Prostate gland (tissue), 2 donors: ENCODE measurements at regions not wholly inside any gene's neighbourhood (a gene's known extent, or its start where the extent isn't known, plus 50 kb on each side); places are given as distances from the start of the nearest gene placed in this dataset.

Experiments used
- DNase-seq: peaks from one replicate; pipeline ENCODE4 v3.0.0-alpha.2; 2019; ENCODE audit warnings: low spot score
- H3K27ac ChIP-seq, 2 donors: fragments of 200-600 bp; sonication (generic); 2 replicates each; pipeline ENCODE4 v1.5.1; 2017 to 2019
- H3K27me3 ChIP-seq: fragments of 200-600 bp; sonication (generic); replicated peaks from 2 replicates; pipeline ENCODE4 v1.5.1; 2019; ENCODE audit not compliant: insufficient read depth
- H3K36me3 ChIP-seq, 2 donors: fragments of 200-600 bp; sonication (generic); 1 replicate in 1 of 2; 2 replicates in 1 of 2; pipeline versions ENCODE4 v1.5.1 to v1.8.1; 2017 to 2019
- H3K4me1 ChIP-seq: fragments of 200-600 bp; sonication (generic); replicated peaks from 2 replicates; pipeline ENCODE4 v1.5.1; 2019
- H3K4me3 ChIP-seq, 2 donors: fragments of 200-600 bp; sonication (generic); 2 replicates each; pipeline ENCODE4 v1.5.1; 2017 to 2019
- H3K9me3 ChIP-seq: fragments of 200-600 bp; sonication (generic); 2 replicates; pipeline ENCODE4 v1.5.1; 2017
- CTCF ChIP-seq, 4 experiments: fragments of 200-600 bp in 2 of 4; fragments of 450-650 bp in 2 of 4; sonication (generic) in 2 of 4; IDR thresholded peaks; 1 replicate in 3 of 4; 2 replicates in 1 of 4; pipeline ENCODE4 v1.5.1; 2016 to 2019; ENCODE audit warnings: antibody characterized with exemption in 4 of 4, mild to moderate bottlenecking in 2 of 4, moderate library complexity in 2 of 4
- POLR2A ChIP-seq: fragments of 450-650 bp; IDR thresholded peaks from one replicate; pipeline ENCODE4 v1.6.1; 2016; ENCODE audit warnings: antibody characterized with exemption, mild to moderate bottlenecking
- POLR2AphosphoS5 ChIP-seq: sonication (generic); formaldehyde crosslinking; IDR thresholded peaks from one replicate; pipeline ENCODE4 v1.6.1; 2017; ENCODE audit warnings: antibody characterized with exemption
- WGBS: methylation state at CpG from one replicate; pipeline ENCODE4 v1.1.5; 2018; 5-methylcytosine and 5-hydroxymethylcytosine counted together
- intact Hi-C: fragments of 100-400 bp; cut with DNase I; formaldehyde crosslinking; loops from one replicate; pipeline ENCODE4 v1.14.2; 2022

- Histone ChIP-seq H3K27me3 (no peaks in the 10 kb centered on the region), H3K27ac (no peak overlapping the region), H3K4me1 (no peaks in the 10 kb centered on the region), H3K36me3 (no peaks in the 10 kb centered on the region), H3K9me3 (no peaks in the 10 kb centered on the region), H3K4me3 (no peak overlapping the region)
- intact Hi-C loops: no loop called here
- no peak for TF ChIP-seq POLR2AphosphoS5
- no peak for TF ChIP-seq CTCF (IDR thresholded peaks at IDR 0.05)
- no peak for TF ChIP-seq POLR2A
- DNase-seq: no peak
Observed at GRCh38 chr2:19683556-19683955, 218.2 kb downstream of the TTC32 start.

- H3K36me3 ChIP-seq: no peaks in the 10 kb centered on the region
- intact Hi-C loops: no loop called here
- no peaks in the 10 kb centered on the region for H3K4me1 ChIP-seq
- no peak for DNase-seq
- 62% methylated on average over 1 of the region's 1 CpG for WGBS
- no peak overlapping the region for H3K27ac ChIP-seq
- H3K27me3 ChIP-seq: no peaks in the 10 kb centered on the region
- TF ChIP-seq CTCF (IDR thresholded peaks at IDR 0.05): no peak
- TF ChIP-seq POLR2AphosphoS5: no peak
- no peak for TF ChIP-seq POLR2A
- no peak overlapping the region for H3K4me3 ChIP-seq
- no peaks in the 10 kb centered on the region for H3K9me3 ChIP-seq
Observed at GRCh38 chr2:19682493-19682892, 219.3 kb downstream of the TTC32 start.

- TF ChIP-seq POLR2AphosphoS5 (no peak), POLR2A (no peak), CTCF (IDR thresholded peaks at IDR 0.05) (no peak)
- H3K36me3 ChIP-seq: no peaks in the 10 kb centered on the region
Observed at GRCh38 chr2:19677825-19678518, 223.8 kb downstream of the TTC32 start.

GRCh38 chr2:19677215-19677777 is 224.5 kb downstream of the TTC32 start:
- 97% methylated on average over 5 of the region's 5 CpGs for WGBS
- no peak for DNase-seq

More at GRCh38 chr2:19677825-19678518, 223.8 kb downstream of the TTC32 start:
- H3K9me3 ChIP-seq: no peaks in the 10 kb centered on the region
- 72% methylated on average over 17 of the region's 17 CpGs for WGBS
- intact Hi-C loops: no loop called here
- H3K4me1 ChIP-seq: no peaks in the 10 kb centered on the region
- no peaks in the 10 kb centered on the region for H3K27me3 ChIP-seq
- H3K27ac ChIP-seq: no peak overlapping the region
- DNase-seq: no peak
- no peak overlapping the region for H3K4me3 ChIP-seq

More at GRCh38 chr2:19677215-19677777, 224.5 kb downstream of the TTC32 start:
- H3K4me3 ChIP-seq: no peak overlapping the region
- no peaks in the 10 kb centered on the region for H3K9me3 ChIP-seq
- intact Hi-C loops: no loop called here
- H3K27ac ChIP-seq: no peak overlapping the region
- H3K4me1 ChIP-seq: no peaks in the 10 kb centered on the region
- no peaks in the 10 kb centered on the region for H3K36me3 ChIP-seq
- TF ChIP-seq POLR2AphosphoS5: no peak
- no peak for TF ChIP-seq CTCF (IDR thresholded peaks at IDR 0.05)
- TF ChIP-seq POLR2A: no peak
- no peaks in the 10 kb centered on the region for H3K27me3 ChIP-seq
